NB4 (cell line): ENCODE measurements at regions not wholly inside any gene's neighbourhood (a gene's known extent, or its start where the extent isn't known, plus 50 kb on each side); places are given as distances from the start of the nearest gene placed in this dataset.

Experiments
- DNase-seq: peaks from one replicate; pipeline ENCODE4 v3.0.0; 2010; ENCODE audit warnings: low read depth
- H3K4me3 ChIP-seq: one replicate; pipeline ENCODE4 v1.5.1; 2011; ENCODE audit warnings: mild to moderate bottlenecking, low read depth, low read length, moderate library complexity
- MAX ChIP-seq: IDR thresholded peaks from 2 replicates; pipeline ENCODE4 v1.6.1; 2011; ENCODE audit warnings: low read depth, low read length
- MYC ChIP-seq: IDR thresholded peaks from 2 replicates; pipeline ENCODE4 v1.6.1; 2011; ENCODE audit warnings: low read depth, low read length
- POLR2A ChIP-seq: IDR thresholded peaks from 2 replicates; pipeline ENCODE4 v1.6.1; 2011; ENCODE audit warnings: mild to moderate bottlenecking; ENCODE audit not compliant: insufficient read length; ENCODE audit errors: extremely low read depth
- TF ChIP-seq, protein P1 (sequence below): IDR thresholded peaks from one replicate; pipeline ENCODE4 v1.5.1; 2012; ENCODE audit warnings: low read depth, low read length

DNA sequence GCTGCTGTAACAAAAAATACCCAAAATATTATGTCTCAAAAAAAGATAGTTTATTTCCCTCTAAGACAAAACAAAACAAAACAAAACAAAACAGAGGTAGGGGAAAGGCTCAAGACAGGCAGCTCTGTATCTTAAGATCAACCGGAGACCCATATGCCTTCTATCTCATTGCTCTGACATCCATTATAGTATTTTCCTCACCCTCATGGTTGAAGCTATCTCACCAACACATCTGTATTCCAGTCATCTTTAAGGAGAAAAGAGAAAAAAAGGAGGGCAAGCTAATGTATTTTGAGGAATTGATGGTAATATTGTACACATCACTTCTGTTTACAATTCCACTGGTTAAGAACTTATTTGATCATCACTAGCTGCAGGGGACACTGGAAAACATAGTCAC is 239.7 kb downstream of the ICOS start:
- no peak for DNase-seq
- H3K4me3 ChIP-seq, result no peak overlapping the region
- TF ChIP-seq MAX (no peak), POLR2A (no peak)
- TF ChIP-seq, protein P1, sequence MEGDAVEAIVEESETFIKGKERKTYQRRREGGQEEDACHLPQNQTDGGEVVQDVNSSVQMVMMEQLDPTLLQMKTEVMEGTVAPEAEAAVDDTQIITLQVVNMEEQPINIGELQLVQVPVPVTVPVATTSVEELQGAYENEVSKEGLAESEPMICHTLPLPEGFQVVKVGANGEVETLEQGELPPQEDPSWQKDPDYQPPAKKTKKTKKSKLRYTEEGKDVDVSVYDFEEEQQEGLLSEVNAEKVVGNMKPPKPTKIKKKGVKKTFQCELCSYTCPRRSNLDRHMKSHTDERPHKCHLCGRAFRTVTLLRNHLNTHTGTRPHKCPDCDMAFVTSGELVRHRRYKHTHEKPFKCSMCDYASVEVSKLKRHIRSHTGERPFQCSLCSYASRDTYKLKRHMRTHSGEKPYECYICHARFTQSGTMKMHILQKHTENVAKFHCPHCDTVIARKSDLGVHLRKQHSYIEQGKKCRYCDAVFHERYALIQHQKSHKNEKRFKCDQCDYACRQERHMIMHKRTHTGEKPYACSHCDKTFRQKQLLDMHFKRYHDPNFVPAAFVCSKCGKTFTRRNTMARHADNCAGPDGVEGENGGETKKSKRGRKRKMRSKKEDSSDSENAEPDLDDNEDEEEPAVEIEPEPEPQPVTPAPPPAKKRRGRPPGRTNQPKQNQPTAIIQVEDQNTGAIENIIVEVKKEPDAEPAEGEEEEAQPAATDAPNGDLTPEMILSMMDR, result no peak

- TF ChIP-seq MYC (no peak), MAX (no peak), POLR2A (no peak)
- TF ChIP-seq, protein P1, result no peak
- DNase-seq, result no peak
- H3K4me3 ChIP-seq, result no peak overlapping the region
Observed at GRCh38 chr2:204177251-204177976, 240.9 kb downstream of the ICOS start.

DNA sequence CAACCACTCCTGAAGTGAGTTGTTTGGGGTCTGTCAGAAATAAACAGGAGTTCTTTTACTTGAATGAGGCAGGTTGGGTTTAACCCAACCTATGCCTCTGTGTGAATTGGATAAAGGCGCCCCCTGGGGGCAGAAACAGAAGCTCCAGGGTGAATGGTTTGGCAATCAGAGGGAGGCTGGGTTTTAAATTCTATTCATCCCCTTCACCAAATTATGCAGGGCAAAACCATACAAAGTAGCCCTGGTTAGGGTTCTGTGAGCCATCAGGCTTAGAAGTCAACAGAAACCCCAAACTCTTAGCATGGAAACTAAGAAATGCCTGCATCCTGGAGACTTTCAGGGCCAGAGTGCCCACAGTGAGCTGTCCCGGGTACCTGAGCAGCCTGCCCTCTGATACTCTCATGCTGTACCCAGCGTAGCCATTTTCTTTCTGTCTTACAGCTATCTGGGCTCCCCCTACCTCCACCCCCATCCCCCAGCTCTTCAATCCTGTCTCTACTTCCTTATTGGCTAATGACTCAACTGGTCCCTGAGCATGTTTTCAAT is 241.5 kb downstream of the ICOS start:
- no peak overlapping the region for H3K4me3 ChIP-seq
- peak; percentile 47 for DNase-seq
- no peak for TF ChIP-seq MYC
- TF ChIP-seq, protein P1, result peak; percentile 83

- no peak for TF ChIP-seq MAX
- no peak for TF ChIP-seq MYC
- TF ChIP-seq, protein P1, result no peak
- no peak for TF ChIP-seq POLR2A
- H3K4me3 ChIP-seq, result no peak overlapping the region
- no peak for DNase-seq
Observed at GRCh38 chr2:204180649-204181048, 244.1 kb downstream of the ICOS start.

GRCh38 chr2:204183608-204184007 is 247.0 kb downstream of the ICOS start:
- no peak overlapping the region for H3K4me3 ChIP-seq
- TF ChIP-seq MAX (no peak), POLR2A (no peak), MYC (no peak)
- TF ChIP-seq, protein P1, result no peak
- DNase-seq, result no peak
